ENCODE measurements at regions not wholly inside any gene's neighbourhood (a gene's known extent, or its start where the extent isn't known, plus 50 kb on each side); places are given as distances from the start of the nearest gene placed in this dataset.
"Not testable (repeated sequence)": the region's sequence is repeated elsewhere in the genome, so short reads cannot be mapped to it uniquely, and the experiment has no call there.

- TF ChIP-seq CTCF (conservative IDR thresholded peaks at IDR 0.05; ENCODE audit: low read depth, low read length): no peak
- no peak for DNase-seq (ENCODE audit: low read depth)
Observed at GRCh38 chr7:85356916-85357315, 170.1 kb upstream of the SEMA3D start.

GRCh38 chr7:85343484-85343883 is 156.6 kb upstream of the SEMA3D start:
- no peak for TF ChIP-seq CTCF (conservative IDR thresholded peaks at IDR 0.05; ENCODE audit: low read depth, low read length)
- no peak overlapping the region for H3K4me3 ChIP-seq (ENCODE audit: low read depth, low read length)
- no peak for DNase-seq (ENCODE audit: low read depth)

More at GRCh38 chr7:85356916-85357315, 170.1 kb upstream of the SEMA3D start:
- H3K4me3 ChIP-seq (ENCODE audit: low read depth, low read length): no peak overlapping the region

- no peak for TF ChIP-seq CTCF (conservative IDR thresholded peaks at IDR 0.05; ENCODE audit: low read depth, low read length)
- no peak overlapping the region for H3K4me3 ChIP-seq (ENCODE audit: low read depth, low read length)
- DNase-seq (ENCODE audit: low read depth): no peak
Observed at GRCh38 chr7:85342781-85343180, 155.9 kb upstream of the SEMA3D start.

GRCh38 chr7:85341973-85342372 is 155.1 kb upstream of the SEMA3D start:
- DNase-seq (ENCODE audit: low read depth): no peak
- no peak overlapping the region for H3K4me3 ChIP-seq (ENCODE audit: low read depth, low read length)
- TF ChIP-seq CTCF (conservative IDR thresholded peaks at IDR 0.05; ENCODE audit: low read depth, low read length): no peak

GRCh38 chr7:85341121-85341520 is 154.3 kb upstream of the SEMA3D start:
- DNase-seq (ENCODE audit: low read depth): no peak

GRCh38 chr7:85336086-85336485 is 149.2 kb upstream of the SEMA3D start:
- no peak overlapping the region for H3K4me3 ChIP-seq (ENCODE audit: low read depth, low read length)
- no peak for DNase-seq (ENCODE audit: low read depth)
- TF ChIP-seq CTCF (conservative IDR thresholded peaks at IDR 0.05; ENCODE audit: low read depth, low read length): no peak

More at GRCh38 chr7:85341121-85341520, 154.3 kb upstream of the SEMA3D start:
- no peak overlapping the region for H3K4me3 ChIP-seq (ENCODE audit: low read depth, low read length)
- no peak for TF ChIP-seq CTCF (conservative IDR thresholded peaks at IDR 0.05; ENCODE audit: low read depth, low read length)

GRCh38 chr7:85335113-85335512 is 148.3 kb upstream of the SEMA3D start:
- not testable (repeated sequence) for H3K4me3 ChIP-seq (ENCODE audit: low read depth, low read length); DNase-seq (ENCODE audit: low read depth)

Data from epithelial cell of proximal tubule (primary cell).